NCI-H345 (cell line): ENCODE measurements at regions not wholly inside any gene's neighbourhood (a gene's known extent, or its start where the extent isn't known, plus 50 kb on each side); places are given as distances from the start of the nearest gene placed in this dataset.
A peak's percentile ranks its signal among the peaks of the same experiment; 100 is the strongest.

Experiments used
- DNase-seq: peaks from one replicate; lab custom pipeline; 2025; lab: John Stamatoyannopoulos, UW

GRCh38 chr11:112513417-112513816 is 252.8 kb upstream of the PLET1 start:
- DNase-seq, result no peak

GRCh38 chr11:112514011-112514740 is 253.5 kb upstream of the PLET1 start:
- peak; percentile 12 for DNase-seq

GRCh38 chr11:112516261-112516660 is 255.6 kb upstream of the PLET1 start:
- no peak for DNase-seq

- no peak for DNase-seq
These were observed 256.1 kb upstream of the PLET1 start for GRCh38 chr11:112516755-112517154.

- no peak for DNase-seq
These were observed 257.7 kb upstream of the PLET1 start for GRCh38 chr11:112518371-112518770.

GRCh38 chr11:112519751-112520150 is 259.1 kb upstream of the PLET1 start:
- no peak for DNase-seq

GRCh38 chr11:112520354-112520753 is 259.7 kb upstream of the PLET1 start:
- DNase-seq, result no peak

- no peak for DNase-seq
These were observed 261.9 kb upstream of the PLET1 start for GRCh38 chr11:112522536-112522935.

GRCh38 chr11:112523031-112523430 is 262.4 kb upstream of the PLET1 start:
- no peak for DNase-seq

GRCh38 chr11:112523477-112523876 is 262.8 kb upstream of the PLET1 start:
- DNase-seq, result peak; percentile 79

GRCh38 chr11:112523951-112524350 is 263.3 kb upstream of the PLET1 start:
- no peak for DNase-seq

GRCh38 chr11:112524798-112525197 is 264.1 kb upstream of the PLET1 start:
- no peak for DNase-seq

- DNase-seq, result no peak
These were observed 264.6 kb upstream of the PLET1 start for GRCh38 chr11:112525270-112525669.

GRCh38 chr11:112525844-112526590 is 265.4 kb upstream of the PLET1 start:
- DNase-seq, result no peak

- no peak for DNase-seq
These were observed 266.2 kb upstream of the PLET1 start for GRCh38 chr11:112526699-112527416.

- no peak for DNase-seq
These were observed 268.4 kb upstream of the PLET1 start for GRCh38 chr11:112529071-112529470.

- DNase-seq, result no peak
These were observed 271.8 kb upstream of the PLET1 start for GRCh38 chr11:112532506-112532905.

- no peak for DNase-seq
These were observed 273.0 kb upstream of the PLET1 start for GRCh38 chr11:112533682-112534081.

GRCh38 chr11:112534208-112534607 is 273.5 kb upstream of the PLET1 start:
- no peak for DNase-seq

GRCh38 chr11:112537026-112537425 is 276.4 kb upstream of the PLET1 start:
- no peak for DNase-seq

- no peak for DNase-seq
These were observed 277.2 kb upstream of the PLET1 start for GRCh38 chr11:112537846-112538330.

GRCh38 chr11:112538534-112539280 is 278.0 kb upstream of the PLET1 start:
- no peak for DNase-seq
